ENCODE measurements at regions not wholly inside any gene's neighbourhood (a gene's known extent, or its start where the extent isn't known, plus 50 kb on each side); places are given as distances from the start of the nearest gene placed in this dataset.
A peak's percentile ranks its signal among the peaks of the same experiment; 100 is the strongest.
"Not testable (repeated sequence)": the region's sequence is repeated elsewhere in the genome, so short reads cannot be mapped to it uniquely, and the experiment has no call there.

DNA sequence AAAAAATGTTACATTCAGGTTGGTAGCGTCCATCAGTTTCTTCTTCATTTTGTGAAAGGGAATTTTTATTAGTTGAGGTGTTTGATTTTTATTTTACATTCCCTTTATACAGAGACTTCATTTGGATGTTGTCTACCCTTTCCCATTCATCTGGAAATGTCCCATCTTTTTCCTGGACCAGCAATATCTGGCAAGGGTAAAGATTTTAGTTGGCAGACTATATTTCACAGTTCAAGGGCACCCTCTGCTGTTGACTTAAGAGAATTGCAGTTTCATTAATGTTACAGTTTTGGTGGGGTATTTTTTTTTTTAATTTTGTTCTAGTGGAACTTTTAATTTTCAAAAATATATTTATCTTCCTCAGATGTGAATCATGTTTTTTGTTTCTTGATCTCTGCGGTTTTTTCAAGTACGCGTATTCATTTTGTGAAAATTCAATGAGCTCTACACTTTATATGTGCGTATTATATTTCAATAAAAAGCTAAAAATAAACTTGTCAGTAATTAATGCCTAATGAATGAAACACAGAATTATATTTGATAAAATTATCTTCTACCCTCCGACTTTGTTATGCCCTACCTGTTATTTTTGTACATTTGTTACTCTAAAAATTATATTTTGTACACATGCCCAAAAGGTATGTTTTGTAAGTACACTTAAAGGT is 97.9 kb upstream of the KLF14 start:
- Mint-ChIP-seq H3K4me1 (no peaks in the 10 kb centered on the region), H3K27ac (no peak overlapping the region), H3K4me3 (no peak overlapping the region), H3K27me3 (peaks cover 2% of the 10 kb centered on the region), H3K36me3 (peaks cover 6% of the 10 kb centered on the region), H3K9me3 (peaks cover under 1 to 15% (median 6%) of the 10 kb centered on the region in 3 donors)

DNA sequence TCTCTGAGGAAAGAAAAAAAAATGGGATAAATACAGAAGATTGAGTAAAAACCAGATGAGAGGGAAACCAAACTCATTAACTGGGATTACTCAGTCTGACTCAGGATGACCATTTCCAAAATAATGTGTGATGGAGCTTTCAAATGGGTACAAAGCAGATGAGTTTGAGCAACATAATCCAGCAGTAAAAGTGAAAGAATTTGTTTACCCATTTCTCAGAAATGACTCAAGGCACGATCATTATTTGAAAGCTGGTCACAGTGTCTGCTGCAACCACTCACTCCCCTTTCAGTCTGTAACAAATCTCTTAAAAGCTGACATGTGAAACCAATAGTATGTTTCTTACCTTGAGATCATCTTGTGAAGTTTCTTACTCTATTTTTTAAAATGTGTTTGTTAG is 104.7 kb upstream of the KLF14 start:
- peaks cover 0 to 2% (median 0%) of the 10 kb centered on the region in 3 donors for H3K9me3 Mint-ChIP-seq
- H3K27ac Mint-ChIP-seq, result no peak overlapping the region
- H3K4me1 Mint-ChIP-seq, result peaks cover 9 to 12% (median 10%) of the 10 kb centered on the region in 3 donors
- no peak overlapping the region for H3K4me3 Mint-ChIP-seq
- H3K36me3 Mint-ChIP-seq, result peaks cover 3% of the 10 kb centered on the region
- H3K27me3 Mint-ChIP-seq, result peaks cover 7% of the 10 kb centered on the region

DNA sequence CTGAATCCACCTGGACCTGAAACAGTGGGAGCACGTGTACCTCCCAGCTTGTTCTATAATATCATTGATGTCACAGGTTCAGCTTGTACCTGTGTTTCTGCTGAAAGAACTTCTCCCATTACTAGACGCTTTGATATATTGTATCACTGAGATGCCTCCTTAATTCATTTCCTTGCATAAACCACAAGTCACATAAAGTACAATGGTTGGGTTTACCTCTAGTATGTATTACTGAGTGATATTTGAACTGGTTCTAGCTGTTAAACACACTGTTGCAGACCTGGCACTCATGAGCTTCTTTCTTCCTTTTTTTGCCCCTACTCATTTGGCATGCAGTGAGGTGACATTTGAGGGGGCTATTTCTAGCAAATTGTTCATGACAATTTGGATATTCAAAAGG is 106.6 kb upstream of the KLF14 start:
- Mint-ChIP-seq H3K4me3 (peak overlapping the region in 1 of 4 donors; percentile 50), H3K9me3 (peaks cover 0 to 2% (median 0%) of the 10 kb centered on the region in 3 donors), H3K27ac (no peak overlapping the region), H3K36me3 (peaks cover 3% of the 10 kb centered on the region), H3K4me1 (peaks cover 9 to 12% (median 10%) of the 10 kb centered on the region in 3 donors), H3K27me3 (peaks cover 5% of the 10 kb centered on the region)

DNA sequence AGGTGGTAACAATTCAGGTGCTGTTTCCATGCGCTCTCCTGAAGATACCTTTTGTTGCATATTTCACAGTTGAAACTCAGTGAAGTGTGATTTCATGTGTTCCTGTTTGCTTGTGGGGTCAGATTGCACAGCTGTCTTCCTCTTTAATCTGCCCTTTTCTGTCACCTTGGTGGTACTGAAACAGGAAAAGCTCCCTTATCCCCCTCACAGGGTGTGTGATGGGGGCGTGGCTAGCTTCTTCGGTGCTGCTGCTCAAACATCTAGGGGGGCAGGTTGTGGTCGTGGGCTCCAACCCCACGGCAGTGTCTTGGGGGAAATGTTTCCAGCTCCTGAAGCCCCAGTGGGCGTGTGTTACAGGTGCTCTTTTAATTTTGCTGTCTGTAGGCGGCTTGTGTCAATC is 107.4 kb upstream of the KLF14 start:
- H3K27me3 Mint-ChIP-seq, result peaks cover 5% of the 10 kb centered on the region
- H3K27ac Mint-ChIP-seq, result peak overlapping the region in 1 of 3 donors; percentile 59
- no peaks in the 10 kb centered on the region for H3K36me3 Mint-ChIP-seq
- peak overlapping the region; percentile 4 to 94 (median 76) for H3K4me3 Mint-ChIP-seq
- H3K9me3 Mint-ChIP-seq, result peaks cover 0 to 2% (median 0%) of the 10 kb centered on the region in 3 donors
- peaks cover 9 to 12% (median 10%) of the 10 kb centered on the region in 3 donors for H3K4me1 Mint-ChIP-seq

DNA sequence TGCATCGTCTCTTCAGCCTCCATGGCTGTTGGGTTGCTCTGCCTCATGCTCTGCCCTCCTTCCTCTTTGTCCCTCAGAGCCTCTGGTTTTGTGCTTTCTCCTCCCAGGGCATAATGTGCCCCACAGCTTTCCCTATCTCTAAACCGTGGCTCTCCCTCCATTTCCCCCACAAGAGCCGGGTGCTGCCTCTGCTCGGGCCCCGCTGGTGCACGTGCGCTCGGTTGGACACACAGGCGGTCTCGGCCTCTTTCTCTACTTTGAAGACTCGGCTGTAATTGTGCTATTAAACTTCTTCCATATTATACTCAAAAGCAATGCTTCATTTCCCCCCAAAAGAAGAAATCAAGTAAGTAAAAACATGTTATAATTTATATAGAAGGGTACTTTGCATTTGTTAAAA is 109.7 kb upstream of the KLF14 start:
- H3K4me3 Mint-ChIP-seq, result no peak overlapping the region
- H3K4me1 Mint-ChIP-seq, result peaks cover 9 to 12% (median 10%) of the 10 kb centered on the region in 3 donors
- no peaks in the 10 kb centered on the region for H3K36me3 Mint-ChIP-seq
- H3K27me3 Mint-ChIP-seq, result peaks cover 5% of the 10 kb centered on the region
- H3K9me3 Mint-ChIP-seq, result peaks cover 0 to 2% (median 0%) of the 10 kb centered on the region in 3 donors
- H3K27ac Mint-ChIP-seq, result no peak overlapping the region

DNA sequence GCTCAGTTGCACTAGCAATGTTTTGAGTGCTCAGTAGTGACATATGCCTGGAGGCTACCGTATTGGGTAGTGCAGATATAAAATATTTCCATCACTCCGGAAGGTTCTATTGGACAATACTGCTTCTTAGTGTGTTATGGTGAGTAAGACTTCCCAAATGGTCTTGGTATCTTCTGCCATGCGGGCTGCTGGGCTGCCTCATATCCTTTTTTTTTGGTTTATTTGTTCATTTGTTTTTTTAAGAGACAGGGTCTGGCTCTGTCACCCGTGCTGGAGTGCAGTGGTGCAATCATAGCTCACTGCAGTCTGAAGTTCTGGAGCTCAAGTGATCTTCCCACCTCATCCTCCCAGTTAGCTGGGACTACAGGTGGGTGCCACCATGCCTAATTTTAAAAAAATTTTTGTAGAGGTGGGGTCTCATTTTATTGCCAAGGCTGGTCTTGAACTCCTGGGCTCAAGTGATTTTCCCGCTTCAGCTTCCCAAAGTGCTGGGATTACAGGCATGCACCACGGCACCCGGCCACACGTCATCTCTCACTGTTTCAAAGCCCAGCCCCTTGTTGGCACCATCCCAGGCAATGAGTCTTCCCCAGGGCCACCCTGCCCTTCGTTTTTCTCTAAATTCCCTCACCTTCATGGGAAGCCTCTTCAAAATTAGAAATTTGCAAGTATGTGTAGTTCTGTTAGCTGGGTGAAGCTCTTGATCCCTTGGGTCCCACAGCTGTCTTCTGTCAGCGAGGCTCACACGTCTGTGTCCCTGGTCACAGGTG is 111.0 kb upstream of the KLF14 start:
- H3K27ac Mint-ChIP-seq, result no peak overlapping the region
- no peaks in the 10 kb centered on the region for H3K36me3 Mint-ChIP-seq
- H3K4me3 Mint-ChIP-seq, result no peak overlapping the region
- H3K27me3 Mint-ChIP-seq, result peaks cover 5% of the 10 kb centered on the region
- peaks cover 0 to 2% (median 0%) of the 10 kb centered on the region in 3 donors for H3K9me3 Mint-ChIP-seq
- peaks cover 9 to 12% (median 10%) of the 10 kb centered on the region in 3 donors for H3K4me1 Mint-ChIP-seq

DNA sequence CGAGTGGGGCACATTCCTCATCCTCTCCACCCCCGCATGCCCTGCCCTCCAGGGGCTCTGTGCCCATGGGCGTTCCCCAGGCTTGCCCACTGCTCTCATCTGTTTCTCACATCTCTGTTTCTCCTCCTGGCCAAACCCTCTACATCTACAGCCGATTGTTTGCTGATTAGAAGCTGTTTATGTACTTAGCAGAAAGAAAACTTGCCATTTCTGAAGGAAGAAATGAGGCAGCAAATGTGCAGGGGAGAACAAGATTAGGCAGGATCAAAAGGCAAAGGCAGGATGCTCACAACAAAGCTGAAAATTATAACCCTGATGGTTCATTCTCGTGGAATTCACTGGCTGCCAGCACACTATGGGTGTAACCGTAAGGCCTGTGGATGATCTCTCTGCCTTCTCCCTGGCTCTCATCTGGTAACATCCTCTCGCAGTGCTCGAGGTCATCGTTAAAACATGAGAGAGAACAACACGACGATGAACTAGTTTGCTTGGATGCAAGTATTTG is 111.6 kb upstream of the KLF14 start:
- Mint-ChIP-seq H3K27ac (no peak overlapping the region), H3K9me3 (no peaks in the 10 kb centered on the region)

DNA sequence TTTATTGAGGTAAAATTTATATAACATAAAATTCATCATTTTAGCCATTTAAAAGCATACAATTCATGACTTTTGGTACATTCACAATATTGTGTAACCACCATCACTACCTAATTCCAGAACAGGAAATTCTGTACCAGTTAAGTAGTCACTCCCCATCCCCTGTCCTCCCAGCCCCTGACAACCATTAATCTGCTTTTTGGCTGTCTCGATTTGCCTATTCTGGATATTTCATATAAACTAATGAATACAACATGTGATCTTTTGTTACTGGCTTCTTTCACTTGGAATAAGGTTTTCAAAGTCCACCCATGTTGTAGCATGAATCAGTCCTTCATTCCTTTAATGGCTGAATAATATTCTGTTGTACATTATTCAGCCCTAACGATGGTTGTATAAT is 115.6 kb upstream of the KLF14 start:
- Mint-ChIP-seq H3K4me1 (no peaks in the 10 kb centered on the region), H3K27me3 (no peaks in the 10 kb centered on the region), H3K9me3 (peaks cover 0 to 3% (median 2%) of the 10 kb centered on the region in 3 donors), H3K36me3 (peaks cover 2% of the 10 kb centered on the region), H3K27ac (no peak overlapping the region), H3K4me3 (no peak overlapping the region)

More for the DNA sequence above, 111.6 kb upstream of the KLF14 start:
- Mint-ChIP-seq H3K27me3 (no peaks in the 10 kb centered on the region), H3K4me1 (peaks cover 9 to 12% (median 9%) of the 10 kb centered on the region in 3 donors), H3K4me3 (no peak overlapping the region), H3K36me3 (no peaks in the 10 kb centered on the region)

DNA sequence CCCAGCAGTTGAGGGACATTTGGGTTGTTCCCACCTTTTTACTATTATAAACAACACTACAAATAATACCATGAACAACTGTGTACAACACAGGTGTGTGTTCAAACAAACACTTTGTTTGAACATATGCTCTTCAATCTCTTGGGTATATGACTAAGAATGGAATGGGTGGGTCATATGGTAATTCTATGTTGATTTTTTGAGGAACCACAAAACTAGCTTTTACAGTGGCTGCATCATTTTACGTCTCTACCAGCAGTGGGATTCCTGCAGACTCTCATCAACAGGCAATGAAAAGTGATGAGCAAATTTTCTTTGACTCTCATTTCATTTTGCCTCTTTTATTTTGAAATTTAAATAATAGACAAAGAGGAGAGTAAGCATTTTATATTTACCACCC is 116.9 kb upstream of the KLF14 start:
- H3K9me3 Mint-ChIP-seq, result peaks cover 0 to 9% (median 3%) of the 10 kb centered on the region in 3 donors
- no peaks in the 10 kb centered on the region for H3K4me1 Mint-ChIP-seq
- H3K27me3 Mint-ChIP-seq, result no peaks in the 10 kb centered on the region
- H3K27ac Mint-ChIP-seq, result no peak overlapping the region
- H3K4me3 Mint-ChIP-seq, result no peak overlapping the region
- H3K36me3 Mint-ChIP-seq, result peaks cover 11% of the 10 kb centered on the region

DNA sequence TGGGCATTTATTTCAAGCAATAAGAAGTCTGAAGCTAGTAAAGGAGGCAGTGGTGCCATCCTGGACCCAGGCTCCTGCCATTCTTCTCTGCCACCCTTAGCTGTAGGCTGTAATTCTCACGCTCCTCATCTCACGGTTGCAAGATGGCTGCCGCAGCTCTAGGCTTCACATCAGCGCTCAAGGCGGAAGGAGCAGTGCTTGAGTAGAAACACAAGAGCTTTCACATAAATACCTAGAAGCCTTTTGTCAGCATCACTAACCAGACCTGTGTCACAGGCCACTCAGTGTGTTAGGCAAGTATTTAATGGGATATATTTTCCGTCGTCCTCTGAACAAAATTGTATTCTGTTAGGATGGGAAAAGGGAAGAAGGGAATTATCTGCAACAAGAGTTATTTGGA is 118.9 kb upstream of the KLF14 start:
- Mint-ChIP-seq H3K27ac (no peak overlapping the region), H3K27me3 (no peaks in the 10 kb centered on the region), H3K36me3 (peaks cover 21% of the 10 kb centered on the region), H3K4me3 (no peak overlapping the region), H3K9me3 (peaks cover 9 to 24% (median 13%) of the 10 kb centered on the region in 3 donors), H3K4me1 (no peaks in the 10 kb centered on the region)

DNA sequence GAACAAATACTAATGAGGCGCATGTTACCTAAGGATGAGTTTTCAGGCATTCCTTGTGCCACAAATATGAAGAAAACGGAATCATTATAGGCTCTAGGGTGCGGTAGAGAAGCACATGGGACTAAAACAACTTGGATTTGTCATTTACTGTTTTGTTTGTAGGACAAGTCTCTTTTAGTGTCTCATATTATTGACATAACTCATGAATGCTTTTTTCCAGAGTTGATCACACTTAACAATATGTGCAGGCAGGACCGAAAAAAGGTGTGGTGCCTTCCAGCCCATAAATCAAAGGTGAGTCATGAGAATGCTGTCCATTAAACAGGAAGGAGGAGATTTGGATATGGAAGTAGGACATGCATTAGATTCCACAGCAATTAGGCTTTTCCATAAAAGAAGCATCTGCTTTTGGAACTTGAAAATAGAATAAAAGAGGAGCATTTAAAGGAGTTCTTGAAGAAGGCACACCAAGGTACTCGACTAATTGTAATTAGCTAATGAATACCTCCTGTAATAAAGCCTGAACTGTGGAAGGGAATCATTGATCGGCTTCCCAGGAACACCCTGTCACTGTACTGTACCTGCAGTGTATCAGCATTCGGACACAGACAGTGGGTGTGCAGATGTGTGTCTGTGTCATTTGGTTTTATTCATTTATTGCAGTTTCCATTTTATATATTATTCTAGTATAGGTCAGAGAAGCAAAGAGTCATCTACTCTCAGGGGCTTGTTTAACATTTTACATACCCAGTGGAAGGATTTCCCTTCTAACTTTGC is 119.7 kb upstream of the KLF14 start:
- Mint-ChIP-seq H3K27ac (no peak overlapping the region), H3K4me3 (no peak overlapping the region), H3K27me3 (no peaks in the 10 kb centered on the region), H3K4me1 (no peaks in the 10 kb centered on the region), H3K36me3 (peaks cover 21% of the 10 kb centered on the region), H3K9me3 (peaks cover 13 to 32% (median 20%) of the 10 kb centered on the region in 3 donors)

DNA sequence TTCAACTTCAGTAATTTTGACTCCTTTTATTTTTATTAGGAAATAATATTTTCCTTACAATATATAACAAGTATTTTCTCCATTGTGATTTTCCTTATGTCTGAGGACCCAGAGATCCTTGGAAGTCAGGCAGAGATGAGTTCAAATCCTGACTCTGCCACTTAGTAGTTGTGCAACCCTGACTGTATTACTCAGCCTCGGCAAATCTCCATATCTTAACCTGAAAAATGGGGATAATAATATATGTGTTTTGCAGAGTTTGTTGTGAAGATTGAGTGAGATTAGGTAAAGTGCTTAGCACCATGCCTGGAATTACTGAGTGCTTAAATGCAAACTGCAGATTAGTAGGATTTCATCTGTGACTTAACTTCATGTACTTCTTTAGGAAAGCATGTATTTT is 120.5 kb upstream of the KLF14 start:
- no peak overlapping the region for H3K27ac Mint-ChIP-seq
- no peaks in the 10 kb centered on the region for H3K4me1 Mint-ChIP-seq
- H3K36me3 Mint-ChIP-seq, result peaks cover 25% of the 10 kb centered on the region
- peaks cover 15 to 39% (median 28%) of the 10 kb centered on the region in 3 donors for H3K9me3 Mint-ChIP-seq
- no peaks in the 10 kb centered on the region for H3K27me3 Mint-ChIP-seq
- H3K4me3 Mint-ChIP-seq, result no peak overlapping the region

DNA sequence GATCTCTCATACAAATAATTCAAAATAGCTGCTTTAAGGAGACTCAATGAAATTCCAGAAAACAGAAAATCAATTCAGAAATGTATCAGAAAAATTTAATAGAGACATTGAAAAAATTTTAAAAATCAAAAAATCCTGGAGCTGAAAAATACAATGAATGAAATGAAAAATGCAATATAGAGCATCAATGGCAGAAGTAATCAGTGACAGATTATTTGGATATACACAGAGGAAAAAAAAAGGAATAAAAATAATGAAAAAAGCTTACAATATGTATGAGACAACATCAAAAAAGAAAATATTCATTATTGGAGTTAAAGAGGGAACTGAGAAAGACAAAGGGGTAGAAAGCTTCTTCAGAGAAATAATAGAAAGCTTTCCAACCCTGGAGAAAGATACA is 122.9 kb upstream of the KLF14 start:
- no peak overlapping the region for H3K27ac Mint-ChIP-seq
- H3K36me3 Mint-ChIP-seq, result peaks cover 39% of the 10 kb centered on the region
- peak overlapping the region in 1 of 4 donors; percentile 43 for H3K4me3 Mint-ChIP-seq
- no peaks in the 10 kb centered on the region for H3K4me1 Mint-ChIP-seq
- H3K27me3 Mint-ChIP-seq, result no peaks in the 10 kb centered on the region
- peaks cover 21 to 57% (median 47%) of the 10 kb centered on the region in 3 donors for H3K9me3 Mint-ChIP-seq

DNA sequence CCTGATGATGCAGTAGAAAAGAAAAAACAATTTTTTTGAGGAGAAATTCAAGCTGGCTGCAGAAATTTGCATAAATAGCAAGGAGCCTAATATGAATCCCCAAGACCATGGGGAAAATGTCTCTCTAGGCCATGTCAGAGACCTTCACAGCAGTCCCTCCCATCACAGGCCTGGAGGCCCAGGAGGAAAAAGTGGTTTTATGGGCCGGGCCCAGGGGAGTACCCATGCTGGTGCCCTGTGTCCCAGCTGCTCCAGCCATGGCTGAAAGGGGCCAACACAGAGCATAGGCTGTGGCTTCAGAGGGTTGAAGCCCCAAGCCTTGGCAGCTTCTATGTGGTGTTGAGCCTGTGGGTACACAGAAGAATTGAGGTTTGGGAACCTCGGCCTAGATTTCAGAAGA is 126.8 kb upstream of the KLF14 start:
- not testable (repeated sequence) for H3K27me3 Mint-ChIP-seq, H3K4me1 Mint-ChIP-seq, H3K27ac Mint-ChIP-seq, H3K4me3 Mint-ChIP-seq
- peaks cover 46% of the 10 kb centered on the region for H3K36me3 Mint-ChIP-seq
- peaks cover 23 to 59% (median 48%) of the 10 kb centered on the region in 3 donors for H3K9me3 Mint-ChIP-seq

Measured in IgD-negative memory B cell (primary cell).